Activated T-helper 1 cell treated with anti-CD3 and anti-CD28 coated beads, Interleukin-2, amount 50 U/mL, for 16 hours (primary cell): ENCODE measurements at regions not wholly inside any gene's neighbourhood (a gene's known extent, or its start where the extent isn't known, plus 50 kb on each side); places are given as distances from the start of the nearest gene placed in this dataset.
"Not testable (repeated sequence)": the region's sequence is repeated elsewhere in the genome, so short reads cannot be mapped to it uniquely, and the experiment has no call there.

Experiments used
- DNase-seq, 2 donors: peaks; one replicate each; pipeline ENCODE4 v3.0.0-alpha.2; 2020; ENCODE audit warnings: low read depth in 1 of 2, low spot score in 1 of 2

- DNase-seq: no peak
Measured at GRCh38 chrX:758917-759316, 128.3 kb downstream of the SHOX start.

GRCh38 chrX:750812-751211 is 120.2 kb downstream of the SHOX start:
- DNase-seq: no peak

- DNase-seq: no peak
Measured at GRCh38 chrX:750263-750662, 119.7 kb downstream of the SHOX start.

- no peak for DNase-seq
Measured at GRCh38 chrX:747176-747575, 116.6 kb downstream of the SHOX start.

- no peak for DNase-seq
Measured at GRCh38 chrX:739611-740010, 109.0 kb downstream of the SHOX start.

GRCh38 chrX:737021-737420 is 106.4 kb downstream of the SHOX start:
- not testable (repeated sequence) for DNase-seq

GRCh38 chrX:734362-734761 is 103.8 kb downstream of the SHOX start:
- DNase-seq: no peak

GRCh38 chrX:733961-734360 is 103.4 kb downstream of the SHOX start:
- no peak for DNase-seq

- no peak for DNase-seq
Measured at GRCh38 chrX:729583-730409, 99.2 kb downstream of the SHOX start.

- DNase-seq: not testable (repeated sequence)
Measured at GRCh38 chrX:729101-729500, 98.5 kb downstream of the SHOX start.

- not testable (repeated sequence) for DNase-seq
Measured at GRCh38 chrX:728639-729038, 98.0 kb downstream of the SHOX start.

- no peak for DNase-seq
Measured at GRCh38 chrX:727738-728621, 97.4 kb downstream of the SHOX start.

GRCh38 chrX:725971-726370 is 95.4 kb downstream of the SHOX start:
- DNase-seq: no peak

- no peak for DNase-seq
Measured at GRCh38 chrX:724256-724655, 93.7 kb downstream of the SHOX start.

GRCh38 chrX:723781-724180 is 93.2 kb downstream of the SHOX start:
- DNase-seq: no peak

GRCh38 chrX:721354-721753 is 90.8 kb downstream of the SHOX start:
- no peak for DNase-seq

- DNase-seq: no peak
Measured at GRCh38 chrX:720825-721224, 90.2 kb downstream of the SHOX start.

GRCh38 chrX:720250-720649 is 89.7 kb downstream of the SHOX start:
- no peak for DNase-seq

GRCh38 chrX:716136-716535 is 85.5 kb downstream of the SHOX start:
- DNase-seq: no peak

GRCh38 chrX:714131-714530 is 83.5 kb downstream of the SHOX start:
- no peak for DNase-seq
